Gastroesophageal sphincter (tissue), 3 donors: ENCODE measurements at regions not wholly inside any gene's neighbourhood (a gene's known extent, or its start where the extent isn't known, plus 50 kb on each side); places are given as distances from the start of the nearest gene placed in this dataset.

Source experiments
- CTCF ChIP-seq, 4 experiments: fragments of 200-600 bp in 2 of 4; fragments of 450-650 bp in 2 of 4; sonication (generic) in 1 of 4; IDR thresholded peaks; one replicate each; pipeline ENCODE4 v1.5.1; 2017 to 2019; ENCODE audit warnings: antibody characterized with exemption in 4 of 4, mild to moderate bottlenecking in 2 of 4, moderate library complexity in 2 of 4
- POLR2A ChIP-seq, 2 donors: fragments of 450-650 bp; IDR thresholded peaks; one replicate each; pipeline ENCODE4 v1.6.1; 2017; ENCODE audit warnings: antibody characterized with exemption in 2 of 2, mild to moderate bottlenecking in 2 of 2, moderate library complexity in 1 of 2

- TF ChIP-seq CTCF (IDR thresholded peaks at IDR 0.05) (no peak), POLR2A (IDR thresholded peaks at IDR 0.05) (no peak)
Measured at GRCh38 chr4:42311591-42311990, 85.7 kb upstream of the SHISA3 start.
